Endodermal cell (in vitro differentiated cells): ENCODE measurements at regions not wholly inside any gene's neighbourhood (a gene's known extent, or its start where the extent isn't known, plus 50 kb on each side); places are given as distances from the start of the nearest gene placed in this dataset.

Source experiments
- DNase-seq: peaks from one replicate; pipeline ENCODE4 v3.0.0-alpha.2; 2017
- H3K27ac ChIP-seq: 2 replicates; pipeline ENCODE4 v1.5.1; 2013; ENCODE audit warnings: mild to moderate bottlenecking, low read depth, low read length, moderate library complexity
- H3K27me3 ChIP-seq: 2 replicates; pipeline ENCODE4 v1.6.1; 2013; ENCODE audit warnings: mild to moderate bottlenecking, low read length, moderate library complexity; ENCODE audit not compliant: insufficient read depth, control insufficient read depth, poor library complexity, severe bottlenecking
- H3K36me3 ChIP-seq: 2 replicates; pipeline ENCODE4 v1.7.0; 2013; ENCODE audit warnings: mild to moderate bottlenecking, low read length, moderate library complexity; ENCODE audit not compliant: control insufficient read depth, insufficient read depth
- H3K4me1 ChIP-seq: one replicate; pipeline ENCODE4 v1.7.0; 2013; ENCODE audit warnings: low read length; ENCODE audit not compliant: control insufficient read depth, insufficient read depth
- H3K4me3 ChIP-seq: 2 replicates; pipeline ENCODE4 v1.5.1; 2013; ENCODE audit warnings: mild to moderate bottlenecking, low read length, moderate library complexity
- H3K9ac ChIP-seq: 2 replicates; pipeline ENCODE4 v1.6.1; 2013; ENCODE audit warnings: mild to moderate bottlenecking, low read length, moderate library complexity; ENCODE audit not compliant: poor library complexity, severe bottlenecking; ENCODE audit errors: extremely low read depth
- H3K9me3 ChIP-seq: 2 replicates; pipeline ENCODE4 v1.6.1; 2013; ENCODE audit warnings: mild to moderate bottlenecking, low read length, moderate library complexity; ENCODE audit not compliant: control insufficient read depth
- H3K27ac Mint-ChIP-seq: 2 replicates; pipeline ENCODE4 v1.8.0; 2020; ENCODE audit warnings: mixed read lengths
- H3K27me3 Mint-ChIP-seq: 2 replicates; pipeline ENCODE4 v1.8.0; 2021; ENCODE audit warnings: mild to moderate bottlenecking, mixed read lengths; ENCODE audit not compliant: insufficient read depth
- H3K36me3 Mint-ChIP-seq: 2 replicates; pipeline ENCODE4 v1.8.0; 2020; ENCODE audit warnings: low read depth, mixed read lengths
- H3K4me1 Mint-ChIP-seq: 2 replicates; pipeline ENCODE4 v1.8.0; 2020; ENCODE audit warnings: mixed read lengths
- H3K4me3 Mint-ChIP-seq: 2 replicates; pipeline ENCODE4 v1.8.0; 2020; ENCODE audit warnings: mild to moderate bottlenecking, moderate library complexity, mixed read lengths
- H3K9me3 Mint-ChIP-seq: 2 replicates; pipeline ENCODE4 v1.8.0; 2020; ENCODE audit warnings: mild to moderate bottlenecking, mixed read lengths
- WGBS, 2 experiments: methylation state at CpG; one replicate each; pipeline versions ENCODE4 v1.1.5 to v1.1.7; 2013; ENCODE audit warnings: missing lambda C conversion rate in 2 of 2, mixed read lengths in 1 of 2; ENCODE audit not compliant: insufficient coverage in 1 of 2, insufficient read length in 1 of 2; 5-methylcytosine and 5-hydroxymethylcytosine counted together
- TF ChIP-seq, protein P1 (sequence below): fragments of 200-600 bp; sonication (generic); conservative IDR thresholded peaks from 2 replicates; pipeline ENCODE4 v1.5.0; 2021; ENCODE audit warnings: antibody characterized with exemption, mild to moderate bottlenecking

DNA sequence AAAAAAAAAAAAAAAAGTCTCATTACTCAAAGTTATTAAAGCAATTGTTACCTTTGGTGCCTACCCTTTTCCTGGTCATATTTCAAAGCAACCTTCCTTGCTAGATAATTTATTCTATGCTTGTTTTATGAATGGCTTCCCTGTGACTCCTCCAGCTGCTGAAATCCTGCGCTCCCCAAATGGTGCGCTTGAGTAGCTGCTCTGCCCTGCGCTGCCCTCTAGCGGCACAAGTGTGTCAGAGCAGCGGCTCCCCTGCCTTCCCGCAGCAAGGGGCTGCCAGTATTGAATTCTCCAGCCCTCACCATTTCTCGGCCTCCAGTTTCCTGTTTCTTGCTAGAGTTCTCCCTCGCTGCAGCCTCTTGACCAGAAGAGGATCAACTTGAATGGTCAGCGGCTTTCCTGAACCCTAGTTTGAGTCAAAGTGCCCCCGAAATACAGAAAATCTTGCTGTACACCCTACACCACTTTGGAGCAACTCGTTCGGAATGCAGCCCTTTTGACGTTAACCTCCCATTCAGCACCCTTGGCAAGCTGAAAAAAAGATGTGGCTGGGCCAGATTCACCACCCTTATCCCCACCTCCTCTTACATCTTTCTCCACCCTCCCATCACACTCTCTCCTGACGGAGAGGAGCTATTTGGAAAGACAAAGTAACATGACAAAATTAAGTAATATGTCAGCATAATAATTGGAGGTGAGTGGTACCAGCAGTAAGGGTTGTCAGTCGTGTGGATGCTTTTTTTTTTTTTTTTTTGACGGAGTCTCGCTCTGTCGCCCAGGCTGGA is 60.4 kb upstream of the KLHL31 start:
- Histone ChIP-seq H3K27me3 (no peaks in the 10 kb centered on the region), H3K9ac (no peak overlapping the region), H3K36me3 (no peaks in the 10 kb centered on the region), H3K27ac (no peak overlapping the region), H3K4me3 (no peak overlapping the region), H3K9me3 (no peaks in the 10 kb centered on the region), H3K4me1 (peaks cover 4% of the 10 kb centered on the region)
- peak; percentile 93 for DNase-seq
- Mint-ChIP-seq H3K27me3 (peaks cover 10% of the 10 kb centered on the region), H3K36me3 (no peaks in the 10 kb centered on the region), H3K9me3 (no peaks in the 10 kb centered on the region), H3K27ac (no peak overlapping the region), H3K4me1 (peaks cover 41% of the 10 kb centered on the region), H3K4me3 (no peak overlapping the region)
- TF ChIP-seq, protein P1, sequence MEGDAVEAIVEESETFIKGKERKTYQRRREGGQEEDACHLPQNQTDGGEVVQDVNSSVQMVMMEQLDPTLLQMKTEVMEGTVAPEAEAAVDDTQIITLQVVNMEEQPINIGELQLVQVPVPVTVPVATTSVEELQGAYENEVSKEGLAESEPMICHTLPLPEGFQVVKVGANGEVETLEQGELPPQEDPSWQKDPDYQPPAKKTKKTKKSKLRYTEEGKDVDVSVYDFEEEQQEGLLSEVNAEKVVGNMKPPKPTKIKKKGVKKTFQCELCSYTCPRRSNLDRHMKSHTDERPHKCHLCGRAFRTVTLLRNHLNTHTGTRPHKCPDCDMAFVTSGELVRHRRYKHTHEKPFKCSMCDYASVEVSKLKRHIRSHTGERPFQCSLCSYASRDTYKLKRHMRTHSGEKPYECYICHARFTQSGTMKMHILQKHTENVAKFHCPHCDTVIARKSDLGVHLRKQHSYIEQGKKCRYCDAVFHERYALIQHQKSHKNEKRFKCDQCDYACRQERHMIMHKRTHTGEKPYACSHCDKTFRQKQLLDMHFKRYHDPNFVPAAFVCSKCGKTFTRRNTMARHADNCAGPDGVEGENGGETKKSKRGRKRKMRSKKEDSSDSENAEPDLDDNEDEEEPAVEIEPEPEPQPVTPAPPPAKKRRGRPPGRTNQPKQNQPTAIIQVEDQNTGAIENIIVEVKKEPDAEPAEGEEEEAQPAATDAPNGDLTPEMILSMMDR, result peak; percentile 96
- 38 to 53% methylated on average over 13 to 18 of the region's 18 CpGs for WGBS, 2 experiments

DNA sequence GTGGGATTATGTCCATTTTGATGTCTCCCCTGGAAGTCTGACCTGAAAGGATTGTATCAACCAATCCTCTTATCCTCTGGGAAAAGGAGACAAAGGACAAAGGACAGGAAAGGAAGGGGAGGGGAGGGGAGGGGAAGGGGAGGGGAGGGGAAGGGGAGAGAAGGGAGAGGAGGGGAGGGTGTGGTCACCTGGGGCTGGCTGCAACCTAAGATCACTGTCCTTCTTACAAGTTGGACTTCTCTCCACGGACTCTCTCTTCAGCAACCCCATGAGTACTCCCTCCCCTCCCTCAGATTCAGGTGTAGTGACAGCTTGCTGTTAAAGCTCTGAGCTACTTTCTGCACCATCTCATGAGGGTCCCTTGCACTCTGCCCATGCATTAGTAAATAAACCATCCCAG is 58.9 kb upstream of the KLHL31 start:
- Histone ChIP-seq H3K4me1 (no peaks in the 10 kb centered on the region), H3K9ac (no peak overlapping the region), H3K27ac (no peak overlapping the region), H3K36me3 (no peaks in the 10 kb centered on the region), H3K27me3 (no peaks in the 10 kb centered on the region), H3K4me3 (no peak overlapping the region), H3K9me3 (no peaks in the 10 kb centered on the region)
- 64 to 67% methylated on average over 1 of the region's 1 CpG for WGBS, 2 experiments
- peak; percentile 66 for DNase-seq
- Mint-ChIP-seq H3K4me3 (no peak overlapping the region), H3K27me3 (peaks cover 10% of the 10 kb centered on the region), H3K27ac (peak overlapping the region; percentile 67), H3K4me1 (peaks cover 28% of the 10 kb centered on the region), H3K36me3 (no peaks in the 10 kb centered on the region), H3K9me3 (no peaks in the 10 kb centered on the region)
- TF ChIP-seq, protein P1, result no peak

DNA sequence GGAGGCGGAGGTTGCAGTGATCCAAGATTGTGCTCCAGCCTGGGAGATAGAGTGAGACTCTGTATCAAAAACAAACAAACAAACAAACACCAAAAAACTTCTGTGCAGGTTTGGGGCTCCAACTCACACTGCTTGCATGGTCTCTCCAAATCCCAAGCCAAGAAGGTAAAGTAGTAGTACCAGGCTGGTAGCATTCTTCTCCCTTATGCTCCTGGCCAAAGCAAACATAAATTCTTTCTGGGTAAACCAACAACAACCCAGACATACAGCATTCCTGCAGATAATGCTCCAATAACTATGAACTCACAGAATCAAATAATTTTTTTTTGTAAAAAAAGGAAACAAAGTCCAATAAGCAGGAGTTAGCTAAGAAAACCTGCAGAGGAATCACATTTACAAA is 57.8 kb upstream of the KLHL31 start:
- Mint-ChIP-seq H3K4me3 (no peak overlapping the region), H3K36me3 (no peaks in the 10 kb centered on the region), H3K27ac (no peak overlapping the region), H3K27me3 (peaks cover 8% of the 10 kb centered on the region), H3K9me3 (no peaks in the 10 kb centered on the region), H3K4me1 (peaks cover 30% of the 10 kb centered on the region)
- Histone ChIP-seq H3K9me3 (no peaks in the 10 kb centered on the region), H3K27me3 (no peaks in the 10 kb centered on the region), H3K36me3 (no peaks in the 10 kb centered on the region), H3K9ac (no peak overlapping the region), H3K27ac (no peak overlapping the region), H3K4me1 (no peaks in the 10 kb centered on the region), H3K4me3 (no peak overlapping the region)
- DNase-seq, result no peak
- WGBS, 2 experiments, result 96% methylated on average over 1 of the region's 1 CpG; no CpG with 5 or more reads in 1 of the 2 experiments
- TF ChIP-seq, protein P1, result no peak
